Gastrocnemius medialis (tissue), 4 donors: ENCODE measurements at regions not wholly inside any gene's neighbourhood (a gene's known extent, or its start where the extent isn't known, plus 50 kb on each side); places are given as distances from the start of the nearest gene placed in this dataset.

Experiments
- ATAC-seq, 2 donors: fragments of 150-250 bp; one replicate each; pipeline ENCODE4 v1.9.1; 2016
- DNase-seq, 2 donors: peaks; one replicate each; pipeline ENCODE4 v3.0.0-alpha.2; 2019
- H3K27ac ChIP-seq, 4 donors: fragments of 200-600 bp; sonication (generic); 1 replicate in 1 of 4; 2 replicates in 3 of 4; pipeline ENCODE4 v1.5.1; 2016 to 2018; ENCODE audit warnings: mild to moderate bottlenecking in 2 of 4, moderate library complexity in 1 of 4
- H3K27me3 ChIP-seq, 3 donors: fragments of 200-600 bp; sonication (generic) in 2 of 3; 1 replicate in 1 of 3; 2 replicates in 2 of 3; pipeline versions ENCODE4 v1.5.1 to v1.6.0; 2016 to 2019; ENCODE audit warnings: mild to moderate bottlenecking in 1 of 3, moderate library complexity in 1 of 3
- H3K36me3 ChIP-seq, 2 donors: fragments of 200-600 bp; sonication (generic) in 1 of 2; one replicate each; pipeline ENCODE4 v1.5.1; 2017 to 2018
- H3K4me1 ChIP-seq, 2 donors: fragments of 200-600 bp; sonication (generic) in 1 of 2; one replicate each; pipeline ENCODE4 v1.5.1; 2016 to 2017; ENCODE audit warnings: mild to moderate bottlenecking in 2 of 2
- H3K4me3 ChIP-seq, 4 donors: fragments of 200-600 bp; sonication (generic) in 3 of 4; 1 replicate in 1 of 4; 2 replicates in 3 of 4; pipeline ENCODE4 v1.5.1; 2016 to 2019; ENCODE audit warnings: mild to moderate bottlenecking in 2 of 4
- H3K9me3 ChIP-seq, 3 donors: fragments of 200-600 bp; sonication (generic) in 2 of 3; 1 replicate in 1 of 3; 2 replicates in 2 of 3; pipeline ENCODE4 v1.5.1; 2016 to 2019
- POLR2A ChIP-seq, 2 donors: fragments of 450-650 bp; IDR thresholded peaks; one replicate each; pipeline ENCODE4 v1.6.1; 2017; ENCODE audit warnings: antibody characterized with exemption in 2 of 2, mild to moderate bottlenecking in 2 of 2, moderate library complexity in 2 of 2
- in situ Hi-C, 4 donors: fragments of 200-750 bp; cut with MboI; loops; one replicate each; pipeline versions ENCODE4 v1.15.0 to v1.8.0; 2017; ENCODE audit warnings: low sequenced_read_pairs in 4 of 4
- intact Hi-C: fragments of 100-400 bp; cut with DNase I; formaldehyde crosslinking; loops from one replicate; pipeline ENCODE4 v1.15.1; 2023; ENCODE audit warnings: low total_unique reads
- TF ChIP-seq, protein P1 (sequence below), 5 experiments: fragments of 450-650 bp in 3 of 5; fragments of 200-600 bp in 2 of 5; sonication (generic) in 2 of 5; IDR thresholded peaks in 4 of 5; conservative IDR thresholded peaks in 1 of 5; 1 replicate in 4 of 5; 2 replicates in 1 of 5; pipeline ENCODE4 v1.5.1; 2016 to 2019; ENCODE audit warnings: antibody characterized with exemption in 5 of 5, mild to moderate bottlenecking in 3 of 5, moderate library complexity in 3 of 5

DNA sequence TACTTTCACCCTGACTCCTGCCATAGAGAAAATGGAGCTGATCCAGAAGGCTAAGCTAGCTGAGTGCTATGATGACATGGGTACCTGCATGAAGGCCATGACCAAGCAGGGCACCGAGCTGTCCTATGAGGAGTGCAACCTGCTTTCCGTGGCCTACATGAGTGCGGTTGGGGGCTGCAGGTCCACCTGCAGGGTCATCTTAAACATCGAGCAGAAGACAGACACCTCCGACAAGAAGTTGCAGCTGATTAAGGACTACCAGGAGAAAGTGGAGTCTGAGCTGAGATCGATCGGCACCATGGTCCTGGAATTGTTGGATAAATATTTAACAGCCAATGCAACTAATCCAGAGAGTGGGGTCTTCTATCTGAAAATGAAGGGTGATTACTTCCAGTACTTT is 438.0 kb downstream of the TMA16 start:
- Histone ChIP-seq H3K4me3 (no peak overlapping the region), H3K4me1 (no peaks in the 10 kb centered on the region), H3K36me3 (no peaks in the 10 kb centered on the region), H3K27me3 (no peaks in the 10 kb centered on the region), H3K27ac (no peak overlapping the region), H3K9me3 (no peaks in the 10 kb centered on the region)
- ATAC-seq (no peak), DNase-seq (no peak)
- in situ Hi-C loops (no loop called here), intact Hi-C loops (no loop called here)
- TF ChIP-seq POLR2A (IDR thresholded peaks at IDR 0.05), result no peak
- TF ChIP-seq, protein P1, sequence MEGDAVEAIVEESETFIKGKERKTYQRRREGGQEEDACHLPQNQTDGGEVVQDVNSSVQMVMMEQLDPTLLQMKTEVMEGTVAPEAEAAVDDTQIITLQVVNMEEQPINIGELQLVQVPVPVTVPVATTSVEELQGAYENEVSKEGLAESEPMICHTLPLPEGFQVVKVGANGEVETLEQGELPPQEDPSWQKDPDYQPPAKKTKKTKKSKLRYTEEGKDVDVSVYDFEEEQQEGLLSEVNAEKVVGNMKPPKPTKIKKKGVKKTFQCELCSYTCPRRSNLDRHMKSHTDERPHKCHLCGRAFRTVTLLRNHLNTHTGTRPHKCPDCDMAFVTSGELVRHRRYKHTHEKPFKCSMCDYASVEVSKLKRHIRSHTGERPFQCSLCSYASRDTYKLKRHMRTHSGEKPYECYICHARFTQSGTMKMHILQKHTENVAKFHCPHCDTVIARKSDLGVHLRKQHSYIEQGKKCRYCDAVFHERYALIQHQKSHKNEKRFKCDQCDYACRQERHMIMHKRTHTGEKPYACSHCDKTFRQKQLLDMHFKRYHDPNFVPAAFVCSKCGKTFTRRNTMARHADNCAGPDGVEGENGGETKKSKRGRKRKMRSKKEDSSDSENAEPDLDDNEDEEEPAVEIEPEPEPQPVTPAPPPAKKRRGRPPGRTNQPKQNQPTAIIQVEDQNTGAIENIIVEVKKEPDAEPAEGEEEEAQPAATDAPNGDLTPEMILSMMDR (IDR thresholded peaks at IDR 0.05 in 4 of 5, conservative IDR thresholded peaks at IDR 0.05 in 1 of 5), result no peak

DNA sequence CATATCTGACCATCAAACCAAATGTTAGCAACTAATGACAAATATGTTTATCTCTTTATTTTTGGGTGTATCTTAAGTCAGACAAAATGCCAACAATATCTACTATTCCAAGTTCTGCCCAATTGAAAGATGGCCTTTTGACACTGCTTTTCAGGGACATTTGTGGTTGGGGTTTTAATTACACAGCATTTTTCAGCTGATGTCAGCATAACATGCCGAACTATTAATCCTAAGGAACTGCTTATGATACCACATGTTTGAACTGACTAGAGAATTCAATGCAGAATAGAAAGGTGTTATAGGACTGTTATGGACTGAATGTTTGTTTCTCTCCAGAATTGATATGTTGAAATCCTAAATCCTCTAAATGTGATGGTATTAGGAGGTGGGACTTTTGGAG is 445.1 kb downstream of the TMA16 start:
- Histone ChIP-seq H3K4me3 (no peak overlapping the region), H3K27ac (no peak overlapping the region), H3K4me1 (no peaks in the 10 kb centered on the region), H3K9me3 (no peaks in the 10 kb centered on the region), H3K36me3 (no peaks in the 10 kb centered on the region), H3K27me3 (no peaks in the 10 kb centered on the region)
- intact Hi-C loops, result no loop called here
- TF ChIP-seq POLR2A (IDR thresholded peaks at IDR 0.05), result no peak
- TF ChIP-seq, protein P1 (IDR thresholded peaks at IDR 0.05 in 4 of 5, conservative IDR thresholded peaks at IDR 0.05 in 1 of 5), result no peak
- ATAC-seq (no peak), DNase-seq (no peak)
- in situ Hi-C loops, result no loop called here

GRCh38 chr4:163941221-163941905 is 446.9 kb downstream of the TMA16 start:
- ATAC-seq (no peak), DNase-seq (no peak)
- intact Hi-C loops, result no loop called here
- Histone ChIP-seq H3K27me3 (no peaks in the 10 kb centered on the region), H3K4me3 (no peak overlapping the region), H3K36me3 (no peaks in the 10 kb centered on the region), H3K9me3 (no peaks in the 10 kb centered on the region), H3K27ac (no peak overlapping the region), H3K4me1 (no peaks in the 10 kb centered on the region)
- in situ Hi-C loops, result no loop called here
- TF ChIP-seq POLR2A (IDR thresholded peaks at IDR 0.05), result no peak
- TF ChIP-seq, protein P1 (IDR thresholded peaks at IDR 0.05 in 4 of 5, conservative IDR thresholded peaks at IDR 0.05 in 1 of 5), result no peak

GRCh38 chr4:163948920-163949455 is 454.5 kb downstream of the TMA16 start:
- no peaks in the 10 kb centered on the region for H3K27me3 ChIP-seq
- DNase-seq, result no peak
- H3K4me3 ChIP-seq, result no peak overlapping the region
- ATAC-seq, result no peak
- no peaks in the 10 kb centered on the region for H3K4me1 ChIP-seq
- no peaks in the 10 kb centered on the region for H3K36me3 ChIP-seq
- intact Hi-C loops, result no loop called here
- no peak for TF ChIP-seq POLR2A (IDR thresholded peaks at IDR 0.05)
- TF ChIP-seq, protein P1 (IDR thresholded peaks at IDR 0.05 in 4 of 5, conservative IDR thresholded peaks at IDR 0.05 in 1 of 5), result no peak
- H3K27ac ChIP-seq, result no peak overlapping the region
- H3K9me3 ChIP-seq, result no peaks in the 10 kb centered on the region
- in situ Hi-C loops, result no loop called here
